Chondrocyte (in vitro differentiated cells): ENCODE measurements at regions not wholly inside any gene's neighbourhood (a gene's known extent, or its start where the extent isn't known, plus 50 kb on each side); places are given as distances from the start of the nearest gene placed in this dataset.

Experiments
- DNase-seq: peaks from one replicate; pipeline ENCODE4 v3.0.0; 2021; ENCODE audit warnings: mixed read lengths, low spot score
- H3K27ac Mint-ChIP-seq: one replicate; pipeline ENCODE4 v1.8.0; 2021; ENCODE audit warnings: mild to moderate bottlenecking, moderate library complexity, mixed read lengths; ENCODE audit not compliant: unreplicated experiment
- H3K27me3 Mint-ChIP-seq: 2 replicates; pipeline ENCODE4 v1.8.0; 2021; ENCODE audit warnings: low read depth, mixed read lengths
- H3K36me3 Mint-ChIP-seq: 2 replicates; pipeline ENCODE4 v1.8.0; 2021; ENCODE audit warnings: low read depth, mixed read lengths
- H3K4me1 Mint-ChIP-seq: 2 replicates; pipeline ENCODE4 v1.8.0; 2021; ENCODE audit warnings: low read depth, mild to moderate bottlenecking, mixed read lengths
- H3K4me3 Mint-ChIP-seq: one replicate; pipeline ENCODE4 v1.8.0; 2021; ENCODE audit warnings: mild to moderate bottlenecking, moderate library complexity, mixed read lengths; ENCODE audit not compliant: unreplicated experiment
- H3K9me3 Mint-ChIP-seq: 2 replicates; pipeline ENCODE4 v1.8.0; 2021; ENCODE audit warnings: low read depth, mixed read lengths
- CTCF ChIP-seq: fragments of 200-600 bp; sonication (generic); IDR thresholded peaks from 2 replicates; pipeline ENCODE4 v1.5.0; 2021; ENCODE audit warnings: antibody characterized with exemption, mild to moderate bottlenecking, moderate library complexity

- H3K27me3 Mint-ChIP-seq = no peaks in the 10 kb centered on the region
- H3K4me1 Mint-ChIP-seq = peaks cover 26% of the 10 kb centered on the region
- H3K36me3 Mint-ChIP-seq = no peaks in the 10 kb centered on the region
- H3K4me3 Mint-ChIP-seq = no peak overlapping the region
- no peak for TF ChIP-seq CTCF
- peaks cover 6% of the 10 kb centered on the region for H3K9me3 Mint-ChIP-seq
- no peak for DNase-seq
- no peak overlapping the region for H3K27ac Mint-ChIP-seq
Measured at GRCh38 chr7:47149208-47149839, 432.6 kb downstream of the TNS3 start.

- no peak overlapping the region for H3K4me3 Mint-ChIP-seq
- H3K36me3 Mint-ChIP-seq = no peaks in the 10 kb centered on the region
- no peak for TF ChIP-seq CTCF
- no peak for DNase-seq
- H3K27me3 Mint-ChIP-seq = no peaks in the 10 kb centered on the region
- no peak overlapping the region for H3K27ac Mint-ChIP-seq
- peaks cover 23% of the 10 kb centered on the region for H3K4me1 Mint-ChIP-seq
- peaks cover 6% of the 10 kb centered on the region for H3K9me3 Mint-ChIP-seq
Measured at GRCh38 chr7:47148536-47149207, 433.2 kb downstream of the TNS3 start.

GRCh38 chr7:47147213-47147631 is 434.7 kb downstream of the TNS3 start:
- Mint-ChIP-seq H3K9me3 (peaks cover 6% of the 10 kb centered on the region), H3K27ac (no peak overlapping the region), H3K27me3 (no peaks in the 10 kb centered on the region), H3K36me3 (no peaks in the 10 kb centered on the region), H3K4me1 (peaks cover 15% of the 10 kb centered on the region), H3K4me3 (no peak overlapping the region)
- DNase-seq = no peak
- TF ChIP-seq CTCF = no peak

- no peak for TF ChIP-seq CTCF
- Mint-ChIP-seq H3K9me3 (peaks cover 6% of the 10 kb centered on the region), H3K4me3 (no peak overlapping the region), H3K27ac (no peak overlapping the region), H3K36me3 (no peaks in the 10 kb centered on the region), H3K4me1 (peaks cover 13% of the 10 kb centered on the region), H3K27me3 (no peaks in the 10 kb centered on the region)
- DNase-seq = no peak
Measured at GRCh38 chr7:47145982-47146381, 435.9 kb downstream of the TNS3 start.

- no peak overlapping the region for H3K4me3 Mint-ChIP-seq
- H3K27ac Mint-ChIP-seq = no peak overlapping the region
- no peaks in the 10 kb centered on the region for H3K27me3 Mint-ChIP-seq
- H3K36me3 Mint-ChIP-seq = no peaks in the 10 kb centered on the region
- peaks cover 6% of the 10 kb centered on the region for H3K9me3 Mint-ChIP-seq
- TF ChIP-seq CTCF = no peak
- H3K4me1 Mint-ChIP-seq = peaks cover 10% of the 10 kb centered on the region
- no peak for DNase-seq
Measured at GRCh38 chr7:47145186-47145725, 436.7 kb downstream of the TNS3 start.
